ENCODE measurements at regions not wholly inside any gene's neighbourhood (a gene's known extent, or its start where the extent isn't known, plus 50 kb on each side); places are given as distances from the start of the nearest gene placed in this dataset.
"Not testable (repeated sequence)": the region's sequence is repeated elsewhere in the genome, so short reads cannot be mapped to it uniquely, and the experiment has no call there.

GRCh38 chrX:150211988-150212387 lies 151.1 kb upstream of the MAMLD1 start:
- DNase-seq: no peak

GRCh38 chrX:150212672-150213480 lies 150.2 kb upstream of the MAMLD1 start:
- DNase-seq: no peak

- no peak for DNase-seq
Observed at GRCh38 chrX:150213481-150214030, 149.6 kb upstream of the MAMLD1 start.

GRCh38 chrX:150216000-150216399 lies 147.1 kb upstream of the MAMLD1 start:
- DNase-seq: not testable (repeated sequence)

GRCh38 chrX:150216716-150217115 lies 146.4 kb upstream of the MAMLD1 start:
- no peak for DNase-seq

- DNase-seq: no peak
Observed at GRCh38 chrX:150217609-150218008, 145.5 kb upstream of the MAMLD1 start.

GRCh38 chrX:150219374-150220185 lies 143.5 kb upstream of the MAMLD1 start:
- DNase-seq: peak in 3 of 58 donors; percentile 2 to 9 (median 5)

GRCh38 chrX:150223176-150224015 lies 139.7 kb upstream of the MAMLD1 start:
- DNase-seq: no peak

- DNase-seq: no peak
Observed at GRCh38 chrX:150224676-150225075, 138.4 kb upstream of the MAMLD1 start.

GRCh38 chrX:150225266-150225665 lies 137.9 kb upstream of the MAMLD1 start:
- no peak for DNase-seq

GRCh38 chrX:150225756-150226155 lies 137.4 kb upstream of the MAMLD1 start:
- DNase-seq: no peak

- no peak for DNase-seq
Observed at GRCh38 chrX:150226223-150226965, 136.7 kb upstream of the MAMLD1 start.

GRCh38 chrX:150227321-150227860 lies 135.7 kb upstream of the MAMLD1 start:
- no peak for DNase-seq

- no peak for DNase-seq
Observed at GRCh38 chrX:150227873-150228410, 135.2 kb upstream of the MAMLD1 start.

- DNase-seq: no peak
Observed at GRCh38 chrX:150228431-150228830, 134.7 kb upstream of the MAMLD1 start.

GRCh38 chrX:150229030-150229429 lies 134.1 kb upstream of the MAMLD1 start:
- DNase-seq: no peak

GRCh38 chrX:150229481-150229880 lies 133.6 kb upstream of the MAMLD1 start:
- no peak for DNase-seq

- DNase-seq: not testable (repeated sequence)
Observed at GRCh38 chrX:150230952-150231351, 132.2 kb upstream of the MAMLD1 start.

GRCh38 chrX:150231368-150231767 lies 131.7 kb upstream of the MAMLD1 start:
- not testable (repeated sequence) for DNase-seq

GRCh38 chrX:150232222-150232621 lies 130.9 kb upstream of the MAMLD1 start:
- DNase-seq: not testable (repeated sequence)
